HG02870 (cell line): ENCODE measurements at regions not wholly inside any gene's neighbourhood (a gene's known extent, or its start where the extent isn't known, plus 50 kb on each side); places are given as distances from the start of the nearest gene placed in this dataset.
"Not testable (repeated sequence)": the region's sequence is repeated elsewhere in the genome, so short reads cannot be mapped to it uniquely, and the experiment has no call there.

Source experiments
- ATAC-seq: cut with Tn5 transposase; IDR thresholded peaks from one replicate; pipeline ENCODE4 v1.9.1; 2021; ENCODE audit warnings: mild to moderate bottlenecking, moderate library complexity; ENCODE audit not compliant: unreplicated experiment

GRCh38 chr18:11391661-11392060, 217.7 kb upstream of the SLC35G4 start:
- no peak for ATAC-seq

- ATAC-seq, result no peak
These were observed 220.4 kb upstream of the SLC35G4 start for GRCh38 chr18:11388755-11389680.

DNA sequence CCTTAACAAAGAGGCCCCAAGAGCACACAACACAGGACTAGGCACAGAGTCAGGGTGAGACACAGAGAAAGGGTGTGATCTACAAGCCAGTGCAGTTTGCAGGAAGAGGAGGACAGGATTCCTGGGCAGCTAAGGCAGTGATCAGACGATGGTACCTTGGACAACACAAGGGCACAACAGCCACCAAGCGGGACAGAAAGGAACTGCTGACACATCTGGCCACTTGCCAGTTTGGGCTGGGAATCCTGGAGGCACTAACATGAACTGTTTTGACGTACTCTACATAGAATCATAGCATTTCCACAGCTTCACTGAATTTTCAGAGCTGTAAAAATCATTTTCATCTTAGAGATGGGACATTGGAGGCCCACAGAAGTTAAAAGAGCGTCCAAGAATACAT, 221.5 kb upstream of the SLC35G4 start:
- ATAC-seq, result no peak

DNA sequence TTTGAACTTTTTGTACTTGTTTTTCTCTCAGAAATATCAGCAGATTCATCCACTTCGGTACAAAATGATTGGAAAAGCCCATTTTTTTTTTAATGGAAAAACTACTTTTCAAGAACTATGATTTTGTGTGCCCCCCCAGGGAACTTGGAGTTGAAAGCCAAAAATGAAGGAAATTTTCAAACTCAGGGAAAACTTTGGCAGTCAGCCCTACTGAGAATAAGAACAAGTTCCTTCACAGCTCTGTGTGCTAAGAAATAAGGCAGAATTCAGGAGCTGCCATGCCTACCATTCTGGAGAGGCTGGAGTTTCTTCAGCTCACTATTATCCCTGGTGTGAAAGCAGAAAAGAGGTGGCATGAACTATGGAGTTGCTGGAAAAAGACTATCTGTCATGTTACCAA, 226.0 kb upstream of the SLC35G4 start:
- ATAC-seq, result no peak

- no peak for ATAC-seq
These were observed 228.4 kb upstream of the SLC35G4 start for GRCh38 chr18:11380968-11381367.

GRCh38 chr18:11379660-11380059, 229.7 kb upstream of the SLC35G4 start:
- no peak for ATAC-seq

GRCh38 chr18:11377766-11378540, 228.6 kb upstream of the PIEZO2 start:
- ATAC-seq, result no peak

- ATAC-seq, result no peak
These were observed 222.8 kb upstream of the PIEZO2 start for GRCh38 chr18:11372163-11372562.

DNA sequence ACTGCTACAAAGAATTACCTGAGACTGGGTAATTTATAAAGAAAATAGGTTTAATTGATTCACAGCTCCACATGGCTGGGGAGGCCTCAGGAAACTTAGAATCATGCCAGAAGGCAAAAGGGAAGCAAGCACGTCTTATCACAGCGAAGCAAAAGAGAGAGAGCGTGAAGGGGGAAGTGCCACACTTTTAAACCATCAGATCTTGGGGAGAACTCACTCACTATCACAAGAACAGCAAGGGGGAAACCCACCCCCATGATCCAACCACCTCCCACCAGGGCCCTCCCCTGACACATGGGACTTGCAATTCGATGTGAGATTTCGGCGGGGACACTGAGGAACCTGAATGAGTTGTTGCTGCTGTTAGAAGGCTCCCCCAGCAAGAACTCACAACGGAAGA, 220.2 kb upstream of the PIEZO2 start:
- ATAC-seq, result no peak

GRCh38 chr18:11368020-11368419, 218.7 kb upstream of the PIEZO2 start:
- ATAC-seq, result no peak

DNA sequence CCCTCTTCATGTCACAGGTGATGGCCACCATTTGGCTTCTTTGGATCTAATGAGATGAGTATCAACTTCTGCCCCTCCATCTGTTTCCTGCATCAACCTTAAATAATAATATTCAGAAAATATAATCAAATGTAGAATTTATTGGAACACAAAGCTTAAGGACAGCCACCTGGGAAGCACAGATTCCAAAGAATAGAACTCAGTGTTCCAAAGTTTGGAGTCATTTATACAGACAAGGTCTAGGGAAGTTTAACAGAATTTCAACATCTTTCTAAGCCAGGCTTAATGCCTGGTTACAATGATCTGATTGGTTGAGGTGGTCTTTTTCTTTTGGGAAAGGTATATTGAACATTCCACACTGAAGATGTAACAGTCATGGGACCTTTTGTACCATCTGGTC, 218.0 kb upstream of the PIEZO2 start:
- ATAC-seq, result no peak

DNA sequence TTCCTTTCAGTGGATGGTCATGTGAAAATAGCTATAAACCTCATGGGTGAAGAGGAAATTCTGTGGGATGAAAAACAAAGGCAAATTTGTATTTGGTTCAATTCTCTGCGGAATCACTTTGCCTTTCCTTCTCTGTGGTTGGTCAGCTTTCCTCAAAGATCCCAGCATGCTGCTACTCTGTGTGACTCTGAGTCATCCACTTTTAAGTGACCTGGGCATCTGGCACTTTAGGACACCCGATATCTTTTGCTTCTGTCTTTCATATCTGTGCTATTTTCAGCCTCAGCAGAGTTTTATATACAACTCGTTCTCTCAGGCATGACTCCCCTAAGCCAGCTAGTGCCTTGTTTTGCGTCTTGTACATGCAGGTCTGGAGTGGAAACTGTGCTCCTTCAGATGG, 217.0 kb upstream of the PIEZO2 start:
- no peak for ATAC-seq

DNA sequence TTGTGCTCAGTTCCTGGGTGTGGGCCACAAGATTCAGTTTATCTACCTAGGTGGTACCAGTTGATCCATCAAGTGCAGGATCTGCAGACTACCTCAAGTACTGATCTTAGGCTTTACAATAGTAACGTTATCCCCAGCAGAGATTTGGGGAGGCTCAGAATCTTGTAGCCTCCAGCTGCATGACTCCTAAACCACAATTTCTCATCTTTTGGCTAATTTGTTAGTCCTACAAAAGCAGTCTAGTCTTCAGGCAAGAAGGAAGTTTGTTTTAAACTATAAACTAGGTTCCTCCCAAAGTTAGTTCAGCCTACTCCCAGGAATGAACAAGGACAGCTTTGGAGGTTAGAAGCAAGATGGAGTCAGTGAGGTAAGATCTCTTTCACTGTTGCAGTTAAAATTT, 213.5 kb upstream of the PIEZO2 start:
- no peak for ATAC-seq

DNA sequence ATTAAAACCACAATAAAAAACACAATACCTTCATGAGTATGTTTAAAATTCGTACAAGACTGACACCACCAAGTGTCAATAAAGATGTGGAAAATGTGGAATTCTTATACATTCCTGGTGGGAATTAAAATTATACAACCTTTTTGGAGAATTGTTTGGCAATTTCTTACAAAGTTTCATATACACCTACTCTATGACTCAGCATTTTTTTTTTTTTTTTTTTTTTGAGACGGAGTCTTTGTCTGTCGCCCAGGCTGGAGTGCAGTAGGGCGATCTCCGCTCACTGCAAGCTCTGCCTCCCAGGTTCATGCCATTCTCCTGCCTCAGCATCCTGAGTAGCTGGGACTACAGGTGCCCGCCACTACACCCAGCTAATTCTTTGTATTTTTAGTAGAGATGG, 212.5 kb upstream of the PIEZO2 start:
- not testable (repeated sequence) for ATAC-seq

- ATAC-seq, result no peak
These were observed 208.3 kb upstream of the PIEZO2 start for GRCh38 chr18:11357678-11358077.

DNA sequence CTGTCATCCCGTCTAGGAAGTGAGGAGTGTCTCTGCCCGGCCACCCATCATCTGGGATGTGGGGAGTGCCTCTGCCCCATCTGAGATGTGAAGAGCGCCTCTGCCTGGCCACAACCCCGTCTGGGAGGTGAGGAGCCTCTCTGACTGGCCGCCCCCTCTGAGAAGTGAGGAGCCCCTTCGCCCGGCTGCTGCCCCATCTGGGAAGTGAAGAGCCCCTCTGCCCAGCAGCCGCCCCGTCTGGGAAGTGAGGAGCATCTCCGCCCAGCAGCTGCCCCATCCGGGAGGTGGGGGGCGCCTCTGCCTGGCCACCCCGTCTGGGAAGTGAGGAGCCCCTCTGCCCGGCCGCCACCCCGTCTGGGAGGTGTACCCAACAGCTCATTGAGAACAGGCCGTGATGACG, 195.2 kb upstream of the PIEZO2 start:
- not testable (repeated sequence) for ATAC-seq

DNA sequence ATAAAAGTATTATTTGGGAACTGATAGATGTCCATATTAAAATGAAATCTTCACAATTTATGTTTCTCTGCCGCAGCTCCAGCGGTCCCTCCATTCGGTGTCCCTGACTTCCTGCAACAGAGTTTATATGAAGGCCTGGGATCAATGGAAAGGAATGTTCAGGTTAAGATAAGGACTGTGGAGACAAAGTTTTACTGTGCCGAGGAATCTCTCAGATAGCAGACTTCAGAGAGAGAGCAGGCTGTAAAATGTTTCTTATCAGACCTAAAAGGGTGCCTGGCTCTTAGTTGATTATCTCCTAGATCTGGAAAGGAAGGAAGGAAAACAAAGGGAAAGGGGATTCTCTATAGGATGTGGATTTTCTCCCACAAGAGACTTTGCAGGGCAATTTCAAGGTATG, 193.7 kb upstream of the PIEZO2 start:
- ATAC-seq, result no peak

GRCh38 chr18:11342115-11342514, 192.7 kb upstream of the PIEZO2 start:
- ATAC-seq, result not testable (repeated sequence)

DNA sequence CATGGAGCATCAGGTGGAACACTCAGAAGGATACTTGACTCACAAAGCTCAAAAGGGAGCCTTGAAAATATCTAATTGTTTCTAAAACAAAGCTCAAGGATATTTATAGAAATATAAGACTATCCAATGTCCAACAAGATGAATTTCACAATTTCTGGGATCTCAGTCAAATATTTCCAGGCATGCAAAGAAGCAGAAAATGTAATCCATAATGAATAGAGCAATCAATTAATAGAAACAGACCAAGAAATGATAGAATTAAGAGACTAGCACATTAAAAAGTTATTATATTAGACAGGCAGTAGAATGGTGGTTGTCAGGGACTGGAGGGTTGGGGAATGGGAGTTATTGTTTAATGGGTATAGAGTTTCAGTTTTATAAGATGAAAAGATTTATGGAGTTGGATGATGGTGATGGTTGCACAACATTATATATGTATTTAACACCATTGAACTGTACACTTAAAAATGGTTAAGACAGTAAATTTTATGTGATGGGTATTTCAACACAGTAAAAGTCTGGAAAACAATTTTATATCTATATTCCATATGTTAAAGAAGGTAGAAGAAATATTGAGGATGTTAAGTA, 189.9 kb upstream of the PIEZO2 start:
- ATAC-seq, result no peak

- ATAC-seq, result no peak
These were observed 186.9 kb upstream of the PIEZO2 start for GRCh38 chr18:11336241-11336640.

GRCh38 chr18:11327391-11328009, 178.1 kb upstream of the PIEZO2 start:
- ATAC-seq, result no peak
